ENCODE measurements at regions not wholly inside any gene's neighbourhood (a gene's known extent, or its start where the extent isn't known, plus 50 kb on each side); places are given as distances from the start of the nearest gene placed in this dataset.

- ChIA-PET CTCF (no interaction called here), POLR2A (ENCODE audit: unreplicated experiment) (no interaction called here)
- BruUV-seq (replicated peaks): no TSS peak
- Histone ChIP-seq H4K20me1 (ENCODE audit: insufficient read depth) (no peaks in the 10 kb centered on the region), H3K27me3 (ENCODE audit: insufficient read depth, low read depth) (no peaks in the 10 kb centered on the region), H3K27ac (no peak overlapping the region), H3K9me3 (ENCODE audit: insufficient read depth, low read depth) (peaks cover 24% of the 10 kb centered on the region), H3K4me3 (no peak overlapping the region), H3K79me2 (ENCODE audit: low read depth) (no peaks in the 10 kb centered on the region), H2AFZ (no peak overlapping the region), H3F3A (ENCODE audit: insufficient read depth, low read depth) (no peaks in the 10 kb centered on the region), H3K36me3 (ENCODE audit: low read depth) (no peaks in the 10 kb centered on the region), H3K9me2 (ENCODE audit: insufficient read depth) (no peaks in the 10 kb centered on the region), H3K4me1 (replicated peaks; ENCODE audit: insufficient read depth) (no peaks in the 10 kb centered on the region), H3K4me2 (no peak overlapping the region)
- intact Hi-C loops (cut with micrococcal nuclease; ENCODE audit: unreplicated experiment): no loop called here
- no peak for DNase-seq
- TF ChIP-seq CTCF (conservative IDR thresholded peaks at IDR 0.05): no peak
- no peak for TF ChIP-seq EZH2 (IDR thresholded peaks at IDR 0.05; ENCODE audit: low read depth)
Measured at GRCh38 chr12:16136219-16136988, 141.1 kb downstream of the SLC15A5 start.

- ChIA-PET POLR2A (ENCODE audit: unreplicated experiment) (no interaction called here), CTCF (no interaction called here)
- H3F3A ChIP-seq (ENCODE audit: insufficient read depth, low read depth): no peaks in the 10 kb centered on the region
- no peak for TF ChIP-seq EZH2 (IDR thresholded peaks at IDR 0.05; ENCODE audit: low read depth)
- no peak for TF ChIP-seq CTCF (conservative IDR thresholded peaks at IDR 0.05)
- DNase-seq: no peak
- peaks cover 24% of the 10 kb centered on the region for H3K9me3 ChIP-seq (ENCODE audit: insufficient read depth, low read depth)
- H3K27ac ChIP-seq: no peak overlapping the region
- no peaks in the 10 kb centered on the region for H3K79me2 ChIP-seq (ENCODE audit: low read depth)
- H3K36me3 ChIP-seq (ENCODE audit: low read depth): no peaks in the 10 kb centered on the region
- intact Hi-C loops (cut with micrococcal nuclease; ENCODE audit: unreplicated experiment): no loop called here
- no peak overlapping the region for H3K4me3 ChIP-seq
- no peaks in the 10 kb centered on the region for H4K20me1 ChIP-seq (ENCODE audit: insufficient read depth)
- H3K27me3 ChIP-seq (ENCODE audit: insufficient read depth, low read depth): no peaks in the 10 kb centered on the region
- H3K4me2 ChIP-seq: no peak overlapping the region
- no peak overlapping the region for H2AFZ ChIP-seq
- BruUV-seq (replicated peaks): no TSS peak
- H3K4me1 ChIP-seq (replicated peaks; ENCODE audit: insufficient read depth): no peaks in the 10 kb centered on the region
- H3K9me2 ChIP-seq (ENCODE audit: insufficient read depth): no peaks in the 10 kb centered on the region
Measured at GRCh38 chr12:16135323-16135722, 142.2 kb downstream of the SLC15A5 start.

- ChIA-PET POLR2A (ENCODE audit: unreplicated experiment) (no interaction called here), CTCF (interaction anchor here (0.6 kb wide), 1 partner anchor 751 kb away, joined by 3 read pairs; no protein-coding TSS in a partner anchor)
- TF ChIP-seq EZH2 (IDR thresholded peaks at IDR 0.05; ENCODE audit: low read depth) (no peak), CTCF (conservative IDR thresholded peaks at IDR 0.05) (no peak)
- no peaks in the 10 kb centered on the region for H3K9me2 ChIP-seq (ENCODE audit: insufficient read depth)
- no peaks in the 10 kb centered on the region for H3F3A ChIP-seq (ENCODE audit: insufficient read depth, low read depth)
- H3K4me3 ChIP-seq: no peak overlapping the region
- no peak for DNase-seq
- H3K27ac ChIP-seq: no peak overlapping the region
- BruUV-seq (replicated peaks): no TSS peak
- no peaks in the 10 kb centered on the region for H4K20me1 ChIP-seq (ENCODE audit: insufficient read depth)
- H3K4me2 ChIP-seq: no peak overlapping the region
- intact Hi-C loops (cut with micrococcal nuclease; ENCODE audit: unreplicated experiment): no loop called here
- no peaks in the 10 kb centered on the region for H3K27me3 ChIP-seq (ENCODE audit: insufficient read depth, low read depth)
- H3K36me3 ChIP-seq (ENCODE audit: low read depth): no peaks in the 10 kb centered on the region
- H3K79me2 ChIP-seq (ENCODE audit: low read depth): no peaks in the 10 kb centered on the region
- no peaks in the 10 kb centered on the region for H3K4me1 ChIP-seq (replicated peaks; ENCODE audit: insufficient read depth)
- H3K9me3 ChIP-seq (ENCODE audit: insufficient read depth, low read depth): peaks cover 24% of the 10 kb centered on the region
- H2AFZ ChIP-seq: no peak overlapping the region
Measured at GRCh38 chr12:16130343-16130742, 147.1 kb downstream of the SLC15A5 start.

Data from PC-9 (cell line).